CD4-positive, alpha-beta T cell treated with Interleukin-4 for 4 hours (primary cell): ENCODE measurements at regions not wholly inside any gene's neighbourhood (a gene's known extent, or its start where the extent isn't known, plus 50 kb on each side); places are given as distances from the start of the nearest gene placed in this dataset.

ENCODE experiments used
- DNase-seq: peaks from one replicate; pipeline ENCODE4 v3.0.0-alpha.2; 2020

- DNase-seq = no peak
Measured at GRCh38 chr2:81576713-81577112, 1272.2 kb upstream of the LRRTM1 start.

- DNase-seq = no peak
Measured at GRCh38 chr2:81551040-81551634, 1246.6 kb upstream of the LRRTM1 start.

GRCh38 chr2:81550277-81550676, 1245.7 kb upstream of the LRRTM1 start:
- no peak for DNase-seq

- DNase-seq = no peak
Measured at GRCh38 chr2:81549646-81550045, 1245.1 kb upstream of the LRRTM1 start.

GRCh38 chr2:81545626-81546025, 1241.1 kb upstream of the LRRTM1 start:
- no peak for DNase-seq

- no peak for DNase-seq
Measured at GRCh38 chr2:81542119-81542518, 1237.6 kb upstream of the LRRTM1 start.

- DNase-seq = no peak
Measured at GRCh38 chr2:81529944-81530343, 1225.4 kb upstream of the LRRTM1 start.

- no peak for DNase-seq
Measured at GRCh38 chr2:81528852-81529480, 1224.4 kb upstream of the LRRTM1 start.

GRCh38 chr2:81523344-81523743, 1218.8 kb upstream of the LRRTM1 start:
- no peak for DNase-seq

- no peak for DNase-seq
Measured at GRCh38 chr2:81513328-81513727, 1208.8 kb upstream of the LRRTM1 start.

GRCh38 chr2:81505586-81505985, 1201.0 kb upstream of the LRRTM1 start:
- no peak for DNase-seq

GRCh38 chr2:81495556-81495955, 1191.0 kb upstream of the LRRTM1 start:
- no peak for DNase-seq

GRCh38 chr2:81483254-81483653, 1178.7 kb upstream of the LRRTM1 start:
- DNase-seq = no peak

GRCh38 chr2:81481994-81482368, 1177.4 kb upstream of the LRRTM1 start:
- no peak for DNase-seq

GRCh38 chr2:81481242-81481993, 1176.9 kb upstream of the LRRTM1 start:
- DNase-seq = no peak

GRCh38 chr2:81467096-81467495, 1162.5 kb upstream of the LRRTM1 start:
- no peak for DNase-seq

GRCh38 chr2:81462420-81462819, 1157.9 kb upstream of the LRRTM1 start:
- DNase-seq = no peak

- no peak for DNase-seq
Measured at GRCh38 chr2:81445176-81445575, 1140.6 kb upstream of the LRRTM1 start.

- no peak for DNase-seq
Measured at GRCh38 chr2:81437456-81438000, 1133.0 kb upstream of the LRRTM1 start.

- no peak for DNase-seq
Measured at GRCh38 chr2:81436256-81436655, 1131.7 kb upstream of the LRRTM1 start.

GRCh38 chr2:81412681-81413080, 1108.1 kb upstream of the LRRTM1 start:
- no peak for DNase-seq

GRCh38 chr2:81403508-81403907, 1099.0 kb upstream of the LRRTM1 start:
- no peak for DNase-seq

- no peak for DNase-seq
Measured at GRCh38 chr2:81396417-81397019, 1092.0 kb upstream of the LRRTM1 start.

- no peak for DNase-seq
Measured at GRCh38 chr2:81395746-81396145, 1091.2 kb upstream of the LRRTM1 start.
